OCI-LY7 (cell line): ENCODE measurements at regions not wholly inside any gene's neighbourhood (a gene's known extent, or its start where the extent isn't known, plus 50 kb on each side); places are given as distances from the start of the nearest gene placed in this dataset.
"Not testable (repeated sequence)": the region's sequence is repeated elsewhere in the genome, so short reads cannot be mapped to it uniquely, and the experiment has no call there.

Experiments used
- CTCF ChIP-seq: fragments of 200-600 bp; sonication (generic); conservative IDR thresholded peaks from 2 replicates; pipeline ENCODE4 v1.5.1; 2014; ENCODE audit warnings: mild to moderate bottlenecking, antibody characterized with exemption, low read length, moderate library complexity, mixed read lengths
- EZH2phosphoT487 ChIP-seq: fragments of 200-600 bp; sonication (generic); IDR thresholded peaks from 2 replicates; pipeline ENCODE4 v1.6.1; 2018; ENCODE audit warnings: low read depth, borderline replicate concordance, mild to moderate bottlenecking, mixed run types, antibody characterized with exemption, low read length, moderate library complexity, mixed read lengths

- TF ChIP-seq CTCF, EZH2phosphoT487: not testable (repeated sequence)
Measured at GRCh38 chr14:29990344-29990857, 62.8 kb upstream of the PRKD1 start.
